Transverse colon (tissue), 4 donors: ENCODE measurements at regions not wholly inside any gene's neighbourhood (a gene's known extent, or its start where the extent isn't known, plus 50 kb on each side); places are given as distances from the start of the nearest gene placed in this dataset.
"Not testable (repeated sequence)": the region's sequence is repeated elsewhere in the genome, so short reads cannot be mapped to it uniquely, and the experiment has no call there.

ENCODE experiments used
- DNase-seq: peaks from one replicate; pipeline ENCODE4 v3.0.0-alpha.2; 2019
- H3K27ac ChIP-seq, 4 donors: fragments of 200-600 bp; sonication (generic); 2 replicates each; pipeline ENCODE4 v1.5.1; 2016 to 2018; ENCODE audit warnings: inconsistent platforms in 4 of 4
- H3K27me3 ChIP-seq: fragments of 200-600 bp; sonication (generic); 2 replicates; pipeline ENCODE4 v1.5.1; 2017; ENCODE audit warnings: inconsistent platforms
- H3K36me3 ChIP-seq, 4 donors: fragments of 200-600 bp; sonication (generic); 2 replicates each; pipeline ENCODE4 v1.5.1; 2017 to 2019; ENCODE audit warnings: inconsistent platforms in 4 of 4
- H3K4me1 ChIP-seq, 4 donors: fragments of 200-600 bp; sonication (generic); 2 replicates each; pipeline ENCODE4 v1.5.1; 2017 to 2020; ENCODE audit warnings: inconsistent platforms in 4 of 4
- H3K4me3 ChIP-seq, 4 donors: fragments of 200-600 bp; sonication (generic); 1 replicate in 1 of 4; 2 replicates in 3 of 4; pipeline versions ENCODE4 v1.5.1 to v1.6.1; 2017 to 2019; ENCODE audit warnings: inconsistent platforms in 4 of 4
- H3K9me3 ChIP-seq, 2 donors: fragments of 200-600 bp; sonication (generic); 2 replicates each; pipeline ENCODE4 v1.5.1; 2017 to 2019; ENCODE audit warnings: inconsistent platforms in 2 of 2
- EP300 ChIP-seq: sonication (generic); formaldehyde crosslinking; IDR thresholded peaks from one replicate; pipeline ENCODE4 v1.6.1; 2017; ENCODE audit warnings: antibody characterized with exemption, low read depth
- POLR2A ChIP-seq: fragments of 450-650 bp; IDR thresholded peaks from one replicate; pipeline ENCODE4 v1.6.1; 2016; ENCODE audit warnings: antibody characterized with exemption, mild to moderate bottlenecking, moderate library complexity
- POLR2AphosphoS5 ChIP-seq, 3 donors: sonication (generic); formaldehyde crosslinking; IDR thresholded peaks; one replicate each; pipeline ENCODE4 v1.6.1; 2016; ENCODE audit warnings: antibody characterized with exemption in 3 of 3
- WGBS, 2 donors: methylation state at CpG; one replicate each; pipeline ENCODE4 v1.1.5; 2018; ENCODE audit warnings: low coverage in 1 of 2; 5-methylcytosine and 5-hydroxymethylcytosine counted together
- in situ Hi-C, 4 donors: fragments of 200-750 bp; cut with MboI; loops; one replicate each; pipeline versions ENCODE4 v1.15.0 to v1.15.1; 2017; ENCODE audit warnings: low sequenced_read_pairs in 3 of 4, low pct_ligation_motif_present in 1 of 4, low pct_unique_long_range_greater_than_20kb in 1 of 4
- intact Hi-C: fragments of 100-400 bp; cut with DNase I; formaldehyde crosslinking; loops from one replicate; pipeline ENCODE4 v1.15.1; 2023; ENCODE audit warnings: low total_unique reads
- TF ChIP-seq, protein P1 (sequence below), 5 experiments: fragments of 200-600 bp in 3 of 5; fragments of 450-650 bp in 2 of 5; sonication (generic) in 3 of 5; IDR thresholded peaks; 1 replicate in 2 of 5; 2 replicates in 3 of 5; pipeline ENCODE4 v1.5.1; 2016 to 2017; ENCODE audit warnings: antibody characterized with exemption in 5 of 5, inconsistent platforms in 3 of 5, mild to moderate bottlenecking in 2 of 5, moderate library complexity in 1 of 5

GRCh38 chrX:65072590-65072989 lies 96.3 kb upstream of the ZC4H2 start:
- Histone ChIP-seq H3K27ac (no peak overlapping the region), H3K9me3 (no peaks in the 10 kb centered on the region), H3K4me3 (no peak overlapping the region), H3K27me3 (no peaks in the 10 kb centered on the region), H3K4me1 (no peaks in the 10 kb centered on the region), H3K36me3 (no peaks in the 10 kb centered on the region)
- intact Hi-C loops, result no loop called here
- TF ChIP-seq, protein P1, sequence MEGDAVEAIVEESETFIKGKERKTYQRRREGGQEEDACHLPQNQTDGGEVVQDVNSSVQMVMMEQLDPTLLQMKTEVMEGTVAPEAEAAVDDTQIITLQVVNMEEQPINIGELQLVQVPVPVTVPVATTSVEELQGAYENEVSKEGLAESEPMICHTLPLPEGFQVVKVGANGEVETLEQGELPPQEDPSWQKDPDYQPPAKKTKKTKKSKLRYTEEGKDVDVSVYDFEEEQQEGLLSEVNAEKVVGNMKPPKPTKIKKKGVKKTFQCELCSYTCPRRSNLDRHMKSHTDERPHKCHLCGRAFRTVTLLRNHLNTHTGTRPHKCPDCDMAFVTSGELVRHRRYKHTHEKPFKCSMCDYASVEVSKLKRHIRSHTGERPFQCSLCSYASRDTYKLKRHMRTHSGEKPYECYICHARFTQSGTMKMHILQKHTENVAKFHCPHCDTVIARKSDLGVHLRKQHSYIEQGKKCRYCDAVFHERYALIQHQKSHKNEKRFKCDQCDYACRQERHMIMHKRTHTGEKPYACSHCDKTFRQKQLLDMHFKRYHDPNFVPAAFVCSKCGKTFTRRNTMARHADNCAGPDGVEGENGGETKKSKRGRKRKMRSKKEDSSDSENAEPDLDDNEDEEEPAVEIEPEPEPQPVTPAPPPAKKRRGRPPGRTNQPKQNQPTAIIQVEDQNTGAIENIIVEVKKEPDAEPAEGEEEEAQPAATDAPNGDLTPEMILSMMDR (IDR thresholded peaks at IDR 0.05), result no peak
- TF ChIP-seq EP300, result no peak
- no peak for TF ChIP-seq POLR2AphosphoS5 (IDR thresholded peaks at IDR 0.05)
- no peak for TF ChIP-seq POLR2A
- no peak for DNase-seq
- in situ Hi-C loops, result no loop called here

DNA sequence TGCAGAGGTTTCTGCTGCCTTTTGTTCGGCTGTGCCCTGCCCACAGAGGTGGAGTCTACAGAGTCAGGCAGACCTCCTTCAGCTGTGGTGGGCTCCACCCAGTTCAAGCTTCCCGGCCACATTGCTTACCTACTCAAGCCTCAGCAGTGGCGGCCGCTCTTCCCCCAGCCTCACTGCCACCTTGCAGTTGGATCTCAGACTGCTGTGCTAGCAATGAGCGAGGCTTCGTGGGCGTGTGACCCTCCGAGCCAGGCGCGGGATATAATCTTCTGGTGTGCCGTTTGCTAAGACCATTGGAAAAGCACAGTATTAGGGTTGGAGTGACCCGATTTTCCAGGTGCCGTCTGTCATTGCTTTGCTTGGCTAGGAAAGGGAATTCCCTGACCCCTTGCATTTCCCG lies 82.4 kb upstream of the ZC4H2 start:
- WGBS, 2 donors, result 95% methylated on average over 13 of the region's 14 CpGs; no CpG with 5 or more reads in 1 of the 2 donors
- H3K9me3 ChIP-seq, DNase-seq, H3K4me1 ChIP-seq, H3K36me3 ChIP-seq, H3K27me3 ChIP-seq, in situ Hi-C loops, H3K4me3 ChIP-seq, intact Hi-C loops, H3K27ac ChIP-seq: not testable (repeated sequence)

GRCh38 chrX:65045001-65045400 lies 68.8 kb upstream of the ZC4H2 start:
- Histone ChIP-seq H3K4me1 (no peaks in the 10 kb centered on the region), H3K27me3 (no peaks in the 10 kb centered on the region), H3K27ac (no peak overlapping the region), H3K4me3 (no peak overlapping the region), H3K36me3 (no peaks in the 10 kb centered on the region), H3K9me3 (peaks cover 0 to 3% of the 10 kb centered on the region in 2 donors)
- intact Hi-C loops (no loop called here), in situ Hi-C loops (no loop called here)
- no peak for TF ChIP-seq POLR2A
- no peak for TF ChIP-seq POLR2AphosphoS5 (IDR thresholded peaks at IDR 0.05)
- TF ChIP-seq, protein P1 (IDR thresholded peaks at IDR 0.05), result no peak
- no peak for TF ChIP-seq EP300
- DNase-seq, result no peak
- WGBS, 2 donors, result 73% methylated on average over 3 of the region's 3 CpGs; no CpG with 5 or more reads in 1 of the 2 donors

DNA sequence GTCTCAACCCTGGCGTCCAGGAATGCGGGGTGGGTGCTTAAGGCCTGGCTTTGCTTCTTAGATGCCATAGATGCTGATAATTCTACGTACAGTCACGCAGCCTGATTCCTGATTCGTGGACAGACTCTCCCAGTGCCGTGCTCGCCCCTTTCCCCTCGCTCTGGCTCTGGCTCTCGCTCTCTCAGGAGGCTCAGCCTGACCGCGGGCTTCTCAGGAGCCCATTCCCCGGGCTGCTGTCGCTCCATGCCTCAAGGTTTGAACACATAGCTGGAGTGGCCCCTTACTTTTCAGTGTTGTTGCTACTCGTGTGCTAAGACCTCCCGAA lies 59.2 kb upstream of the ZC4H2 start:
- in situ Hi-C loops (no loop called here), intact Hi-C loops (no loop called here)
- Histone ChIP-seq H3K36me3 (no peaks in the 10 kb centered on the region), H3K27me3 (no peaks in the 10 kb centered on the region), H3K4me3 (peak overlapping the region; percentile 50 to 79 (median 64)), H3K27ac (peak overlapping the region; percentile 85 to 93 (median 92)), H3K4me1 (peaks cover 0 to 11% (median 0%) of the 10 kb centered on the region in 4 donors), H3K9me3 (no peaks in the 10 kb centered on the region)
- no peak for TF ChIP-seq POLR2A
- TF ChIP-seq EP300, result no peak
- DNase-seq, result peak; percentile 28
- WGBS, 2 donors, result 38% methylated on average over 15 of the region's 15 CpGs; no CpG with 5 or more reads in 1 of the 2 donors

DNA sequence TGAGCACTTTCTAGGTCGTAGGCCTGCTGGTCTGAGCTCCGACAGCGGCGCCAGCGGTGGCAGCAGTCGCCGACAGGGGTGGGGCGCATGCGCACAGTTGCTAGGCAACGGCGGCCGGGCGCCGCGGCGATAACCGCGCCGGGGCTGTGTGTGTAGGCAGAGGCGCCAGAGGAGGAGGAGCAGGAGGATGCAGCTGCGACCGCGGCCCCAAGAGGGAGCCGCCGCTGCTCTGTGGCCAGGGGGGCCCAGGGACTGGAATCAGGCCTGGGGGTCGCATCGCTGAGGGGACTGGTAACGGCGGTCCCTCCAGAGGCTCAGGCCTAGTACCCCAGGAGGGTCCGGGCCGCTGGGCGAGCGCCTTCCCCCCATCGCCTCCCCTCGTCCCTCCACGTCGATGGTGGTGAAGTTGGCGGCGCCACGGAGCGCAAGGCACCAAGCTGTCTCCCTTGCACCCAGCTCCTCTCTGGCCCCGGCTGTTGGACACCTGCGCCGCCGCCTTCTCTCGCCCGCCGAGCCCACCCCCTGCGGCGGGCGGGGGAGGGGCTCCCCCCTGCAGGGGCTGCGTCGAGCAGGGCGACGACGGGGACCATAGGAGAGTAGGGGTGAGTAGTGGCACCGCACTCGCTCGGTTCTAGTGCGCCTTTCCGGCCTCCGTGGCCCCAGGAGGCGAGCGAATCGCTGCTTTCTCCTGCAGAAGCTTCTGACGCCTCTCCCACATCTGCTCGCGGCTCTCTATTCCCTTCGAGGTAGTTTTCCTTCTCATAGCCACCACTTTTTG lies 58.6 kb upstream of the ZC4H2 start, which contains the start of gene ZC3H12B:
Gene ZC3H12B, plus strand, starts transcription at position 159 of the 778 bp plus-strand sequence.
- intact Hi-C loops, result no loop called here
- 30% methylated on average over 48 of the region's 69 CpGs; no CpG with 5 or more reads in 1 of the 2 donors for WGBS, 2 donors

More for the DNA sequence above, 58.6 kb upstream of the ZC4H2 start, which contains the start of gene ZC3H12B:
- TF ChIP-seq POLR2AphosphoS5 (IDR thresholded peaks at IDR 0.05), result peak; percentile 76 to 81 (median 80)
- TF ChIP-seq EP300, result no peak
- TF ChIP-seq, protein P1 (IDR thresholded peaks at IDR 0.05), result peak; percentile 48 to 73 (median 54)
- peak; percentile 59 for TF ChIP-seq POLR2A
- peak; percentile 85 for DNase-seq
- Histone ChIP-seq H3K36me3 (no peaks in the 10 kb centered on the region), H3K4me1 (peaks cover 0 to 11% (median 0%) of the 10 kb centered on the region in 4 donors), H3K27ac (peak within 1 kb of the TSS; percentile 85 to 93 (median 92)), H3K4me3 (peak within 1 kb of the TSS; percentile 50 to 79 (median 64)), H3K27me3 (no peaks in the 10 kb centered on the region), H3K9me3 (no peaks in the 10 kb centered on the region)
- in situ Hi-C loops, result no loop called here
